K562 (cell line): ENCODE measurements at regions not wholly inside any gene's neighbourhood (a gene's known extent, or its start where the extent isn't known, plus 50 kb on each side); places are given as distances from the start of the nearest gene placed in this dataset.

ENCODE experiments used
- CBX8 ChIP-seq: fragments of 200-600 bp; sonication (generic); IDR thresholded peaks from 2 replicates; pipeline ENCODE4 v1.6.1; 2012; ENCODE audit warnings: borderline replicate concordance, mixed run types, low read depth, mild to moderate bottlenecking, moderate library complexity, mixed read lengths, low read length, control low read depth, inconsistent platforms; ENCODE audit not compliant: poor library complexity, severe bottlenecking; ENCODE audit errors: extremely low read depth
- FOXM1 ChIP-seq, 2 experiments: fragments of 450-650 bp in 1 of 2; sonication (generic) in 1 of 2; formaldehyde crosslinking in 1 of 2; IDR thresholded peaks; 2 replicates each; pipeline versions ENCODE4 v1.6.1 to v1.9.0; 2017 to 2022; ENCODE audit warnings: low read depth in 2 of 2, mild to moderate bottlenecking in 2 of 2, missing genetic modification reagents in 1 of 2, moderate library complexity in 1 of 2
- LARP7 ChIP-seq: fragments of 450-650 bp; IDR thresholded peaks from 2 replicates; pipeline ENCODE4 v1.6.1; 2016
- MAX ChIP-seq: sonication (generic); formaldehyde crosslinking; IDR thresholded peaks from 2 replicates; pipeline ENCODE4 v1.9.0; 2022; ENCODE audit warnings: mild to moderate bottlenecking, missing genetic modification reagents
- MEIS2 ChIP-seq: fragments of 450-650 bp; IDR thresholded peaks from 2 replicates; pipeline ENCODE4 v1.6.1; 2014; ENCODE audit warnings: mild to moderate bottlenecking; ENCODE audit not compliant: partially characterized antibody
- MLLT1 ChIP-seq, 2 experiments: fragments of 450-650 bp; IDR thresholded peaks; 2 replicates each; pipeline ENCODE4 v1.6.1; 2016
- NFRKB ChIP-seq: fragments of 450-650 bp; IDR thresholded peaks from 2 replicates; pipeline ENCODE4 v1.6.1; 2016; ENCODE audit warnings: low read depth
- POLR2A ChIP-seq: fragments of 450-650 bp; conservative IDR thresholded peaks from 2 replicates; pipeline ENCODE4 v1.6.1; 2016
- SMAD4 ChIP-seq: fragments of 250-450 bp; sonication (Bioruptor Pico); conservative IDR thresholded peaks from 2 replicates; pipeline ENCODE4 v1.8.0; 2021; ENCODE audit warnings: inconsistent platforms, mild to moderate bottlenecking, moderate library complexity
- TRIM24 ChIP-seq, 2 experiments: fragments of 450-650 bp; IDR thresholded peaks; 2 replicates each; pipeline ENCODE4 v1.6.1; 2016
- ZBTB1 ChIP-seq: sonication (generic); formaldehyde crosslinking; IDR thresholded peaks from 2 replicates; pipeline ENCODE4 v1.8.1; 2023; ENCODE audit warnings: missing genetic modification reagents, low read depth, mild to moderate bottlenecking, borderline replicate concordance
- ZNF23 ChIP-seq: fragments of 250-450 bp; sonication (Bioruptor Pico); IDR thresholded peaks from 2 replicates; pipeline ENCODE4 v1.4.0; 2020; ENCODE audit warnings: mild to moderate bottlenecking
- ZNF311 ChIP-seq: fragments of 250-450 bp; sonication (Bioruptor Pico); IDR thresholded peaks from 2 replicates; pipeline ENCODE4 v1.4.0; 2020; ENCODE audit warnings: mild to moderate bottlenecking, moderate library complexity

DNA sequence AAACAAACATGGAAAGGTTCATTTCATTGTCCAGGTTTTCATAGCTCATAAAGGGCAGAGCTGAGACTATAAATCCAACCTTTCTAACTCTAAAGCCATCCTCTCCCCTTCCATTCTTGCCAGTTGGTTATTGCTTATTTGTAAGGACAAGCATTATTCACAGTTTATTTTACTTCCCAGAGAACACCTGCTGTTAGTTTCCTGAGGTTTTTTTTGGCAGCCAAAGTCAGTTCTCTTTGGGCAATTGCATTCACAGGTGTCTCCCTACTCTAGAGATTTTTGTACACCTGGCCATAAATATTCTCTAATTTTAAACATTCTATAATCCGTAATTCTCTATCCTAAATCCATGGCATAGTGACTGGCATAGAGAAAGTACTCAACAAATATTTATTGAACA lies 87.3 kb upstream of the SPHKAP start:
- no peak for TF ChIP-seq ZNF23 (CRISPR knock-in tag)
- no peak for TF ChIP-seq NFRKB
- TF ChIP-seq CBX8: no peak
- no peak for TF ChIP-seq ZBTB1 (CRISPR knock-in tag)
- no peak for TF ChIP-seq FOXM1 (IDR thresholded peaks at IDR 0.05; ENCODE audit: low read depth)
- no peak for TF ChIP-seq FOXM1 (CRISPR knock-in tag; IDR thresholded peaks at IDR 0.05; ENCODE audit: low read depth)
- no peak for TF ChIP-seq MEIS2
- no peak for TF ChIP-seq MLLT1 (IDR thresholded peaks at IDR 0.05)
- no peak for TF ChIP-seq POLR2A
- no peak for TF ChIP-seq SMAD4 (CRISPR knock-in tag)
- no peak for TF ChIP-seq LARP7
- no peak for TF ChIP-seq ZNF311
- no peak for TF ChIP-seq TRIM24 (IDR thresholded peaks at IDR 0.05)
- TF ChIP-seq MAX (CRISPR knock-in tag): no peak
